ENCODE measurements at regions not wholly inside any gene's neighbourhood (a gene's known extent, or its start where the extent isn't known, plus 50 kb on each side); places are given as distances from the start of the nearest gene placed in this dataset.

- H2BK20ac ChIP-seq (ENCODE audit: low read depth, low read length, poor library complexity, severe bottlenecking) = no peak overlapping the region
- no peak overlapping the region for H2BK12ac ChIP-seq (ENCODE audit: insufficient read length, low read depth, low read length)
- peaks cover 3% of the 10 kb centered on the region for H4K20me1 ChIP-seq (ENCODE audit: control insufficient read depth, insufficient read depth, insufficient read length)
- TF ChIP-seq CTCF (conservative IDR thresholded peaks at IDR 0.05) = no peak
- H3K27ac ChIP-seq (ENCODE audit: insufficient read length, low read depth, low read length) = no peak overlapping the region
- no peak overlapping the region for H2AFZ ChIP-seq (ENCODE audit: low read length)
- H3K23ac ChIP-seq (ENCODE audit: insufficient read length, low read depth, low read length) = no peak overlapping the region
- no peak overlapping the region for H2BK5ac ChIP-seq (ENCODE audit: insufficient read length, low read length)
- H4K91ac ChIP-seq (ENCODE audit: insufficient read length, low read depth, low read length) = no peak overlapping the region
- H2BK120ac ChIP-seq (ENCODE audit: low read depth, low read length, poor library complexity, severe bottlenecking) = no peak overlapping the region
- no peak overlapping the region for H3K9ac ChIP-seq (ENCODE audit: extremely low read depth, insufficient read length, low read length)
- Mint-ChIP-seq H3K4me3 (no peak overlapping the region), H3K27me3 (ENCODE audit: low read depth) (no peaks in the 10 kb centered on the region), H3K27ac (no peak overlapping the region), H3K36me3 (ENCODE audit: insufficient read depth in 1 of 3, low read depth in 3 of 3) (no peaks in the 10 kb centered on the region), H3K9me3 (no peaks in the 10 kb centered on the region), H3K4me1 (peaks cover 14 to 19% of the 10 kb centered on the region in 2 experiments)
- no peaks in the 10 kb centered on the region for H3K9me3 ChIP-seq (ENCODE audit: control insufficient read depth, low read depth, low read length)
- no peak for DNase-seq
- WGBS (ENCODE audit: extremely low coverage, insufficient read length, low lambda C conversion rate) = no CpG with 5 or more reads among the region's 3 CpGs
- H3K56ac ChIP-seq (ENCODE audit: insufficient read length, low read depth, low read length) = no peak overlapping the region
- H3K79me2 ChIP-seq (ENCODE audit: insufficient read depth, low read length) = peaks cover 5% of the 10 kb centered on the region; the same call in 1 of the 2 replicates
- no peak overlapping the region for H4K5ac ChIP-seq (ENCODE audit: insufficient read length, low read depth, low read length)
- H3K27me3 ChIP-seq (ENCODE audit: insufficient read depth, low read length) = no peaks in the 10 kb centered on the region
- H2AK5ac ChIP-seq (ENCODE audit: insufficient read length, low read length) = no peak overlapping the region
- H3K4me2 ChIP-seq (ENCODE audit: insufficient read depth, insufficient read length, low read length) = no peak overlapping the region
- H3K79me1 ChIP-seq (ENCODE audit: insufficient read depth, low read depth, low read length, poor library complexity, severe bottlenecking) = peaks cover 5% of the 10 kb centered on the region
- no peak overlapping the region for H3K18ac ChIP-seq (ENCODE audit: insufficient read length, low read depth, low read length)
- H3K14ac ChIP-seq (ENCODE audit: insufficient read depth, low read length) = no peak overlapping the region
- H3K23me2 ChIP-seq (ENCODE audit: insufficient read length, low read depth, low read length, poor library complexity, severe bottlenecking) = no peaks in the 10 kb centered on the region
- no peaks in the 10 kb centered on the region; the same call in 1 of the 2 replicates for H3K4me1 ChIP-seq (ENCODE audit: insufficient read depth, low read length)
- no peak overlapping the region for H3T11ph ChIP-seq (ENCODE audit: low read length)
- no peak overlapping the region for H3K4ac ChIP-seq (ENCODE audit: low read depth, low read length)
- no peak overlapping the region for H4K8ac ChIP-seq (replicated peaks; ENCODE audit: insufficient read length, low read depth, low read length)
- H2BK15ac ChIP-seq (ENCODE audit: low read depth, low read length) = no peak overlapping the region
Observed at GRCh38 chr14:71398450-71398849, 491.2 kb downstream of the PCNX1 start.
